Activated CD4-positive, alpha-beta T cell treated with anti-CD3 and anti-CD28 coated beads, Interleukin-2, amount 10 ng/mL, durations not matched to agents 24 days and 14 days (primary cell): ENCODE measurements at regions not wholly inside any gene's neighbourhood (a gene's known extent, or its start where the extent isn't known, plus 50 kb on each side); places are given as distances from the start of the nearest gene placed in this dataset.

Source experiments
- DNase-seq: peaks from one replicate; pipeline ENCODE4 v3.0.0; 2022
- H3K27ac Mint-ChIP-seq: one replicate; pipeline ENCODE4 v1.8.0; 2022; ENCODE audit warnings: mild to moderate bottlenecking, mixed read lengths
- H3K27me3 Mint-ChIP-seq: one replicate; pipeline ENCODE4 v1.8.0; 2022; ENCODE audit warnings: mixed read lengths
- H3K36me3 Mint-ChIP-seq: one replicate; pipeline ENCODE4 v1.8.0; 2022; ENCODE audit warnings: low read depth, mild to moderate bottlenecking, mixed read lengths
- H3K4me1 Mint-ChIP-seq: one replicate; pipeline ENCODE4 v1.8.0; 2021; ENCODE audit warnings: mixed read lengths
- H3K4me3 Mint-ChIP-seq: one replicate; pipeline ENCODE4 v1.8.0; 2022; ENCODE audit warnings: mild to moderate bottlenecking, moderate library complexity, mixed read lengths
- H3K9me3 Mint-ChIP-seq: one replicate; pipeline ENCODE4 v1.8.0; 2021; ENCODE audit warnings: mixed read lengths
- intact Hi-C: fragments of 100-400 bp; cut with micrococcal nuclease; formaldehyde crosslinking; loops from one replicate; pipeline ENCODE4 v1.15.1; 2023

DNA sequence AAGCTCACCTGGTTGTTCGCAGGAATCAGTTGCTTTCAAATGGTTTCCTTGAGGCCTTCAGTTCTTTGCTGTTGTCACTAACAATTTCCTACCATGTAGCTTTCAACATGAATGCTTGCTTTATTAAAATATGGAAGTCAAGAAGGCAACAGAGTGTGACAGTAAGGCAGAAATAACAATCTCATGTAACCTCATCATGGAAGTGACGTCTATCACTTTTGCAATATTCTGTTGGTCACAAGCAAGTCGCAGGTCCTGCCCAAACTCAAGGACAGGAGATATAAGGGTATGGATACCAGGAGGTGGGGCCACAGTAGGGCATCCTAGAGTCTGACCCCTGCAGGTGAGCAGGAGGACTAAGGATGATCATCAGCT, 296.8 kb upstream of the ZP4 start:
- Mint-ChIP-seq H3K4me3 (no peak overlapping the region), H3K9me3 (no peaks in the 10 kb centered on the region), H3K4me1 (no peaks in the 10 kb centered on the region), H3K27me3 (no peaks in the 10 kb centered on the region), H3K36me3 (no peaks in the 10 kb centered on the region), H3K27ac (no peak overlapping the region)
- DNase-seq = no peak
- intact Hi-C loops = no loop called here

DNA sequence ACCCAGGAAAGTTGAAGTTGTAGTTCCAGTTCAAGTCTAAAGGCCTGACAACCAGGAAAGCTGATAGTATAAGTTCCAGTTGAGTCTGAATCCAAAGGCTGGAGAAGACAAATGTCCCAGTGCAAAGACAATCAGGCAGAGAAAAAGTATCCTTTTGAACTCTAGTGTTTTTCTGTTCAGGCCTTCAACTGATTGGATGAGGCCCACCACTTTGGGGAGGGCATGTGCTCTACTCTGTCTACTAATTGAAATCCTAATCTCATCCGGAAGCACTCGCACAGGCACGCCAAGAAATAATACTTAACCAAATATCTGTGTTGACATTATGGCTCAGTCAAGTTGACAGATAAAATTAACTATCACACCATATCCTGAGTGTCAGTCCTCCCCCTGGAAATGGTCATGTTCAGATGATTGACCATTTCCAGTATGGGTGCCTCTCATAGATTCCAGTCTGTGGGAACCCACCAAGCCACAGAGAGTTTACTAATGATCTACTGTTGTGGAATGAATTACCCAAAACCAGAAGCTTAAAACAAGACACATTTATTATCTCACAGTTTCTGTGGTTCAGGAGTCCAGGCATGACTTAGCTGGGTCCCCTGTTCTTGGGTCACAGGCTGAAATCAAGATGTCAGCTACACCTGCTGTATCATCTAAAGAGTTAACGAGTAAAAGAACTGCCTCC, 296.3 kb upstream of the ZP4 start:
- intact Hi-C loops = no loop called here

DNA sequence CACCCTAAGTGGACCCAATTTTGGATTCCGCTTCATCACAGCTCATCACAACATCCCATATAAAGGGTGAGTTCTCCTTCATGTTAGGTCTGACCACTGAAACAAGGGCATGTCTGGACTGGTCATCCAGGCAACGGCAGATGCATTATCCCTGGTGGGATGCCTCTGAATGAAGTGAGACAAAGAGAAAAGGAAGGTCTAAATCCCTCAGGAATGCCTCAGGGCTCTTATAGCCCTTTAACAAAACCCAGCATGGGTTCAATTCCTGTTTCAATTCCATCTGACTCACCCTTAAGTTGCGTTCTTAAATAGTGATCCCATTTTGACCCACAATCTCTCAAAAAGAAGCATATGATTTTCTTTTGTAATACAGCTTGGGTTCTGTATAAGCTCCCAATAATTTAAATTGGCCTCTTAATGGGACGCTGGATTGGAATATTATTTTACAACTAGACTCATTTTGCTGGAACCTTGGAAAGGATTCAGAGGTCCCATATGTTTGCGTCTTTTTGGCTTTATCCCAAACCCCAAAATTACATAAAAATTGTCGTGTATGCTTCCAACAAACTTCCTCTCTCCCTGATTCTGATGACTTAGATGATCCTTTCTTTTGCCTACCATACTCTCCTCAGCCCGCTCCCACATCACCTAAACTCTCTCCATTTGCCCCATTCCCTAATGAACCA, 287.4 kb upstream of the ZP4 start:
- Mint-ChIP-seq H3K36me3 (no peaks in the 10 kb centered on the region), H3K4me3 (no peak overlapping the region), H3K27ac (no peak overlapping the region), H3K4me1 (no peaks in the 10 kb centered on the region), H3K27me3 (no peaks in the 10 kb centered on the region), H3K9me3 (peaks cover 10% of the 10 kb centered on the region)
- DNase-seq = no peak
- intact Hi-C loops = no loop called here

More for the DNA sequence above, 296.3 kb upstream of the ZP4 start:
- no peak for DNase-seq
- Mint-ChIP-seq H3K27me3 (no peaks in the 10 kb centered on the region), H3K27ac (no peak overlapping the region), H3K36me3 (no peaks in the 10 kb centered on the region), H3K4me3 (no peak overlapping the region), H3K9me3 (no peaks in the 10 kb centered on the region), H3K4me1 (no peaks in the 10 kb centered on the region)

DNA sequence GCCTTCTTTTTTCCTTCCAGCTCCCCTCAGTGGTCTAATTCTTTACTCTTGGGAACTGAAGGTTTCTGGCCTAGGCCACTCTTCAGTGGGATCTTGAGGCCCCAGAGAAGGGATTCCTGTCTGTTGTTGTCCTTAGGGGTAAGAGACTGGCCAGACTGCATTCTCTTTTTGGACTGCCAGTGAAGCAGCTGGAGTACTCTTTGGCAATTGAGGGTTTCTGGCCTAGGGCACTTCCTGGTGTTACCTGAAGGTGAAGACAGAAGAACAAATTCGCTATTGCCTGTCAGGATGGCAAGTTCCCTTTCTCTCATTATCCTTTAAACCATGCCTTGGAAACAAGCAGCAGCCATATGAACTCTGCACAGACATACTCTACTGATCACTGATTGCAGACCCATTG, 286.6 kb upstream of the ZP4 start:
- no peak for DNase-seq
- H3K4me1 Mint-ChIP-seq = no peaks in the 10 kb centered on the region
- no peak overlapping the region for H3K27ac Mint-ChIP-seq
- H3K4me3 Mint-ChIP-seq = no peak overlapping the region
- intact Hi-C loops = no loop called here
- peaks cover 10% of the 10 kb centered on the region for H3K9me3 Mint-ChIP-seq
- H3K36me3 Mint-ChIP-seq = no peaks in the 10 kb centered on the region
- no peaks in the 10 kb centered on the region for H3K27me3 Mint-ChIP-seq

DNA sequence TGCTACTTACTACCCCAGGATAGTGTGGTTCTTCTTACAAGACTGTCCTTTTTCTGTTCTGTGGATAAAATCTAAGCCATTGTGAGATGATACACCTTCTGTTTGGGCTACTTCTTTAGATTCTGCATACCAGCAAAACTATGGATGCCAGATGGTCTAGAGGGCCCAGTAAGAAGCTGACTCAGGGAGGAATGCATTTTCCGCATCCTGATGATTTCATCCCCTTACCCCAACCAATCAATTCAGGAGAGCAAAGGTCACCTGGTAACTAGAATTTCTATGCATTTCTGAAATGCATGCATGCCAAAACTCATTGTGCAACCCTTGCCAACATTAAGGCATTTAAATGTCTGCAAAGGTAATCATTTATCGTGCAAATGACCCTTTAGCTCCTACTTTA, 285.7 kb upstream of the ZP4 start:
- Mint-ChIP-seq H3K27me3 (no peaks in the 10 kb centered on the region), H3K9me3 (peaks cover 10% of the 10 kb centered on the region), H3K27ac (no peak overlapping the region), H3K36me3 (no peaks in the 10 kb centered on the region), H3K4me3 (no peak overlapping the region), H3K4me1 (no peaks in the 10 kb centered on the region)
- intact Hi-C loops = no loop called here
- no peak for DNase-seq

DNA sequence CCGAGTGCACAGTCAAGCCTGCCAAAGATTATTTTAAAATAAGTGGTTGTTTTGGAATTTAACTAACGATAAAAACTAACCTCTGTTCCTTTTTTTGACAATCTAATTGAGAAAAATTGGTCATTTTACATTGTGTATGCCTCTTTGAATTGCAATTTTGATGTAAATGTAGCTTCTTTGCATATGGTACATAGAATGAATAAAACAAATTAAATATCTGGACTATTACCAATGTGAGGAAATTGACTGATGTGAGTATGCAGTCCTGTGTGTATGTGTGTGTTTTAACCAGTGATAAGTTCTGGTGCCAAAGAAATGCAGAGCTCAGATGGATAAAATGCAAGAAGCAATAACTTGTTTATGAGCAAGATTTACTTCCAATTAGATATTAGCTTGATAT, 281.3 kb upstream of the ZP4 start:
- peaks cover 6% of the 10 kb centered on the region for H3K9me3 Mint-ChIP-seq
- H3K27ac Mint-ChIP-seq = no peak overlapping the region
- H3K4me1 Mint-ChIP-seq = no peaks in the 10 kb centered on the region
- no peaks in the 10 kb centered on the region for H3K27me3 Mint-ChIP-seq
- H3K36me3 Mint-ChIP-seq = no peaks in the 10 kb centered on the region
- intact Hi-C loops = no loop called here
- H3K4me3 Mint-ChIP-seq = no peak overlapping the region
- no peak for DNase-seq

DNA sequence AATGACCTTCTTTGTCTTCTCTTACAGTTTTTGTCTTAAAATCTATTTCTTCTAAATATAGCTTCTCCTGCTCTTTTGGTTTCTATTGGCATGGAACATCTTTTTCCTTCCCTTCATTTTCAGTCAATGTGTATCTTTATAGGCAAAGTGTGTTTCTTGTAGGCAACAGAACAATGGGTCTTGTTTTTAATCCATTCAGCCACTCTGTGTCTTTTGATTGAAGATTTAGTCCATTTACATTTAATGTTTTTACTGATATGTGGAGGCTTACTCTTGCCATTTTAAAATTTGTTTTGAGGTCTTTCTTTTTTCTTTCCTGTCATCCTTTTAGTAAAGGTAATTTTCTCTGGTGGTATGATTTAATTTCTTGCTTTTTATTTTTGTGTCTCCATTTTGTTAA, 271.2 kb upstream of the ZP4 start:
- intact Hi-C loops = no loop called here
- Mint-ChIP-seq H3K27me3 (no peaks in the 10 kb centered on the region), H3K4me1 (no peaks in the 10 kb centered on the region), H3K27ac (no peak overlapping the region), H3K4me3 (no peak overlapping the region), H3K36me3 (no peaks in the 10 kb centered on the region), H3K9me3 (no peaks in the 10 kb centered on the region)
- DNase-seq = no peak

DNA sequence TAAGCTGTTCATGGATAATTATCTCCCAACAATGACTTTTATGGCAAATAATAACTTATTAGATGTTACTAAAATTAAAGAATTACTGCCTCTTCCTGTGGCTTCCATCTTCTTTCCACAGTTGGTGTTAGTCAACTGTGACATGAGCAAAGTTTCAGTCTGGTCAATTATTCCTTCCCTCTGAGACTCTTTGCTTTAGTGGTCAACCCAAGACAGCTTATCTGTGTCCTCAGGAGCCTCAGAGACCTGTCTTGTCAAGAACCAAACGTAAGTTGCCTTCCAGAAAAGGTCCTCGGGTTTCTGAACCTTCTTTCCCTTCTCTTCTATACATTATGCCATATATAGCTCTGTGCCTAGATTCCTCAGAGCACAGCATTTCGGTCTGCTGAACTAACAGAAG, 263.2 kb upstream of the ZP4 start:
- Mint-ChIP-seq H3K4me1 (no peaks in the 10 kb centered on the region), H3K4me3 (no peak overlapping the region), H3K9me3 (no peaks in the 10 kb centered on the region), H3K27ac (no peak overlapping the region), H3K27me3 (no peaks in the 10 kb centered on the region), H3K36me3 (no peaks in the 10 kb centered on the region)
- DNase-seq = no peak
- intact Hi-C loops = no loop called here

DNA sequence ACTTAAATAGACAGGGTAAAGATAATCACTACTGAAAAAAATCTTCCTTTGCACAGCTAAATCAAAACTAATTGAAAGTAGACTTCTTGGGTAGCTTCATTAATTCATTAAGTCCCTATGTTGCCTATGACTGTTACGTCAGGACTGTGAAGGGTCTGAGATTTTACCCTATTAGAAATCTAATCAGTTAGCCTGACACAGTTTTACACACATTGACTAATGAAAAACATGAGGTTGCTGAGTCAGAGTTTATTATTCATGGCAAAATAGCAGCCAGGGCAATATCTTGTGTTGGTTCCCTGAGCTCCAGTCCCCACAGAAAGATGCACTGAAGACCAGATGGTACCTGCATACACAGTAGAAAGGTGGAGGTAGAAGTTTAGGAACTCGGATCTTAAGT, 262.5 kb upstream of the ZP4 start:
- Mint-ChIP-seq H3K9me3 (no peaks in the 10 kb centered on the region), H3K27ac (no peak overlapping the region), H3K4me3 (no peak overlapping the region), H3K36me3 (no peaks in the 10 kb centered on the region), H3K27me3 (no peaks in the 10 kb centered on the region), H3K4me1 (no peaks in the 10 kb centered on the region)
- intact Hi-C loops = no loop called here
- DNase-seq = no peak

DNA sequence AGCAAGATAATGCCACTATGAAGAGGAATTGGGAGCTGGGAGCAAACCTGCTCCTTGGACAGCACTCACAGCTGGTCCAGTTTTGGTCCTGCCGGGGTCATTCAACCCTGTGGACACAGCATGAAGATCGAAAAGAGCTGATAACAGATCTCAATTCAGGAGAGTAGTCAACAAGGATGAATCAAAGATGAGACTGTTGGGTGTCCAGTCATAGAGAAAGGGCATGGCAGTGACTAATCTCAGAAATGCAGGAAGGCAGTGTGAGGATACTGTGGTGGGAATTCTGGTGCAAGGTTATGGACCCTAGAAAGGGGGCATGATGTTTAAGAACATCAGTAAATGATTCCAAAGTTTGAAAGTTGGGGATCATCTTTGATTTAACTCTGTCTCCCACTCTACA, 261.4 kb upstream of the ZP4 start:
- no peak overlapping the region for H3K27ac Mint-ChIP-seq
- no peak for DNase-seq
- H3K36me3 Mint-ChIP-seq = no peaks in the 10 kb centered on the region
- intact Hi-C loops = no loop called here
- H3K27me3 Mint-ChIP-seq = no peaks in the 10 kb centered on the region
- H3K9me3 Mint-ChIP-seq = no peaks in the 10 kb centered on the region
- H3K4me3 Mint-ChIP-seq = no peak overlapping the region
- no peaks in the 10 kb centered on the region for H3K4me1 Mint-ChIP-seq

DNA sequence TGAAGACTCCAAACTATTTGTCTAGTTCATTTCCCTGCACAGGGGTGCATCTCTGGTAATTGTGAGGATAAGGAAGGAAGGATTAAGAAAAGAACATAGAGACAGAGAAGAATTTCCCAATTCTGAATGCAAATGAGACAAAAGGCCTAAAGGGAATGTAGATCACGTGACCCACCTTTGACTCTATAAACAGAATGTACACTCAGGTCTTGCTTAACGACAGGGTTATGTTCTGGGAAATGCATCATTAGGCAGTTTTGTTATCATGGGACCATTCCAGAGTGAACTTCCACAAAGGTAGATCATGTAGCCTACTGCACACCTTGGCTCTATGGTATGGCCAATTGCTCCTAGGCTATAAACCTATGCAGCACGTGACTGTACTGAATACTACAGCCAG, 252.3 kb upstream of the ZP4 start:
- no peaks in the 10 kb centered on the region for H3K4me1 Mint-ChIP-seq
- no peak overlapping the region for H3K4me3 Mint-ChIP-seq
- H3K27ac Mint-ChIP-seq = no peak overlapping the region
- no peaks in the 10 kb centered on the region for H3K36me3 Mint-ChIP-seq
- H3K9me3 Mint-ChIP-seq = no peaks in the 10 kb centered on the region
- intact Hi-C loops = no loop called here
- DNase-seq = no peak
- no peaks in the 10 kb centered on the region for H3K27me3 Mint-ChIP-seq

DNA sequence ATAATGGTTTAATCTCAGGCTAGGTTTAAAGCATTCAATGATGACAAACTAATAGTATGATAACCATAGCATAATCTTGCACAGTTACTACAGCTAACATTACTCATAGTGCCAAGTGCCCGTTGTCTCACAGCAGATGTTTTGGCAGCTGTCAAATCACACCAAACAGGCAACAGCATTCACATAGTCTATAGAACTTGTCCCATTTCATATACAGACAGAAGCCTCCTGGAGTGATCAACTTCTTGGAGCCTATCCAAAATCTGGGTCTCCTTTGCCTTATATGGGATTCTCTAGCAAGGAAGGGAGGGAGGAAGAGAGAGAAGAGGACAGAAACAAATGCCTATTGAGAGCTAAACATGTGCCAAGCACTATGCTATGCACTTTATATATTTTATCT, 250.6 kb upstream of the ZP4 start:
- no peaks in the 10 kb centered on the region for H3K4me1 Mint-ChIP-seq
- DNase-seq = no peak
- intact Hi-C loops = no loop called here

DNA sequence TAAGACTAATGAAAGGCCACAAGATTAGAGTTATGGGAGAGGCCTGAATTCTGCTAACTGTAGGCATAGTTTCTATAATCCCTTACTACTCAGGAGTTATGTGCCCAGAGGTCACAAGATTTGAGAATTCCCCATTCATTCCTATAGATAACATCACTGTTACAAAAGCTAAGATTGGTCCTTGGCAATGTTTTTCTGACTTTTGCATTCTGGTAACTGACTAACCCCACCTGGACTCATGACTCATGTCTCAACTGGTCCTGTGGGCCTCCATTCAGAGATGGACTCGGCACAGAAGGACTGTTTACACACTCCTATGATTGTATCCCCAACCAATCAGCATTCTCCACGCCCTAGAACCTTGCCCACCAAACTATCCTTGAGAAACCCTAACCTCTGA, 249.0 kb upstream of the ZP4 start:
- intact Hi-C loops = no loop called here

More for the DNA sequence above, 250.6 kb upstream of the ZP4 start:
- no peaks in the 10 kb centered on the region for H3K36me3 Mint-ChIP-seq
- no peaks in the 10 kb centered on the region for H3K9me3 Mint-ChIP-seq
- no peaks in the 10 kb centered on the region for H3K27me3 Mint-ChIP-seq
- H3K4me3 Mint-ChIP-seq = no peak overlapping the region
- H3K27ac Mint-ChIP-seq = no peak overlapping the region

DNA sequence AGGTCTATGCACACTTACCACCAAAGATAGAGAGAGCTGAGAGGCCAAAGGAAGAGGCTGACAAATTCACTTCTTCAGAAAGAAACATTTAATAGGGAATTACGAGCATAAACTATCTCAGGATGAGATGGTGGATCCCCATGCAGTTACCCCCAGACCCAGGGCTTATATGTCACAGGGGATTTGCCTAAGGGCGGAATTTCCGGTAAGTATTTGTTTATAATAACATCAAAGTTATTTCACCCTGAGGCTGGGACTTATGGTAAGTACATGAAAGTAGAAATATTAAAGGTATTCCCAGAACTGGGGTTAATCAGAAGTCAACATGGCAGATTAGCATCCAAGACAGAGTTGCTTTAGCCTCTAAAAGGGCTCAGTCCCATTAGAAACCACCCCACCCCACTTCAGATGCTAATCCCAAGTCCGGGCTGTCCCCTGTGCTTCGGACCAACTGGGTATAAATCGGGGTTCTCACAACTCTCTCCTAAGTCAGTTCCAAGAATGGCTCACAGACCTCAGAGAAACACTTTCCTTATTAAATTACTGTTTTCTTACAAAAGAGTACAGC, 247.4 kb upstream of the ZP4 start:
- no peaks in the 10 kb centered on the region for H3K36me3 Mint-ChIP-seq
- no peak overlapping the region for H3K27ac Mint-ChIP-seq
- no peaks in the 10 kb centered on the region for H3K9me3 Mint-ChIP-seq
- DNase-seq = no peak
- intact Hi-C loops = no loop called here
- no peaks in the 10 kb centered on the region for H3K27me3 Mint-ChIP-seq
- no peaks in the 10 kb centered on the region for H3K4me1 Mint-ChIP-seq
- H3K4me3 Mint-ChIP-seq = no peak overlapping the region

More for the DNA sequence above, 249.0 kb upstream of the ZP4 start:
- Mint-ChIP-seq H3K4me3 (no peak overlapping the region), H3K27ac (no peak overlapping the region), H3K9me3 (no peaks in the 10 kb centered on the region), H3K4me1 (no peaks in the 10 kb centered on the region), H3K36me3 (no peaks in the 10 kb centered on the region), H3K27me3 (no peaks in the 10 kb centered on the region)
- DNase-seq = no peak
